ENCODE measurements at regions not wholly inside any gene's neighbourhood (a gene's known extent, or its start where the extent isn't known, plus 50 kb on each side); places are given as distances from the start of the nearest gene placed in this dataset.

DNA sequence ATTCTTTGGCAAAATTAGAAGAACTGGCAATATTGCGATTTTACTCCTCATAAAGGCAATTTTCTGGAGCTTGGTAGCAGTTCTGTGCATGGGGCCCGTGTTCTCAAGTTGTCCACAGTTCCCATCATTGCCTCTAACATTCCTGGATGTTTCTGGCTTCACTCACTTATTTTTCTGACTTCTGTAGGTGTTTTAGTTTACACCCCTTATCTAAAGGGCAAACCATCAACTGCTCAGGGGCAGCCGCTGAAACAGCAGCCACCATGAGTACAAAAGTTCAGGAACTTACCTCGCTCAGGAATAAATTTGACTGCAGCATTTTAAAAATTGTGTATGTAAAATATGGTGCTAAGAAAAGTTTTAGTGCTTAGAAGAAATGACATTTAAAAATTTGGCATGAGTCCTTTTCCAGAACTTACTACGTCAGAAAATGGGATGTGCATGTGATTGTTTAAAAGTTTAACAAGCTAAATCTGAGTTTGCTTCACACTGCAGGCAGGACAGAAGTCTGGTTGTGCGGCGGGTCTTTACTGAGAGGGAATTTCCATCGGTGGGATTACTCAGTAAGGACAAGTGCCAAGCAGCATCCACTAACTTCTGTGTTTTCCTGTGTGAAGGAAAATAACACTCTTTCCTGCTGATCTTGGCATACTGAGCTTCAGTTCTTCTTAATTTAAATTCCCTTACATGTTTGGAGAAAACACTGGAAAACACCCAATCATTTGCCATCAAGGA lies 261.7 kb downstream of the MAT2B start:
- no peaks in the 10 kb centered on the region for H3K4me1 ChIP-seq (ENCODE audit: control insufficient read depth in 2 of 2, insufficient read depth in 2 of 2, low read length in 2 of 2)
- H3K9me3 ChIP-seq (ENCODE audit: control extremely low read depth in 1 of 3, control insufficient read depth in 2 of 3, insufficient read depth in 1 of 3, low read length in 2 of 3) = no peaks in the 10 kb centered on the region
- H3K27me3 ChIP-seq (replicated peaks in 1 of 4; ENCODE audit: control extremely low read depth in 1 of 4, control insufficient read depth in 3 of 4, insufficient read depth in 4 of 4, low read length in 3 of 4) = no peaks in the 10 kb centered on the region
- no peak for DNase-seq
- Mint-ChIP-seq H3K27ac (no peak overlapping the region), H3K9me3 (ENCODE audit: insufficient read depth) (no peaks in the 10 kb centered on the region), H3K27me3 (peaks cover 5% of the 10 kb centered on the region), H3K4me1 (no peaks in the 10 kb centered on the region), H3K4me3 (no peak overlapping the region)
- no peak overlapping the region for H2AFZ ChIP-seq (ENCODE audit: insufficient read depth, low read depth, low read length, poor library complexity, severe bottlenecking)
- H3K36me3 ChIP-seq (replicated peaks in 1 of 2; ENCODE audit: control extremely low read depth in 1 of 2, control insufficient read depth in 1 of 2, extremely low read depth in 1 of 2, insufficient read depth in 2 of 2, low read length in 1 of 2) = no peaks in the 10 kb centered on the region
- H4K20me1 ChIP-seq (ENCODE audit: control insufficient read depth, insufficient read depth, low read length, poor library complexity, severe bottlenecking) = no peaks in the 10 kb centered on the region
- H3K4me2 ChIP-seq (replicated peaks; ENCODE audit: low read depth, low read length, poor library complexity, severe bottlenecking) = no peak overlapping the region
- ATAC-seq (ENCODE audit: low read depth) = no peak
- no peak overlapping the region for H3K4me3 ChIP-seq (ENCODE audit: control extremely low read depth in 1 of 5, extremely low read depth in 1 of 5, insufficient read depth in 1 of 5, low read depth in 2 of 5, low read length in 4 of 5)
- H3K27ac ChIP-seq (ENCODE audit: low read length in 2 of 2) = no peak overlapping the region
- H3K79me2 ChIP-seq (ENCODE audit: control insufficient read depth, insufficient read depth, low read length) = no peaks in the 10 kb centered on the region
- H3K9ac ChIP-seq (ENCODE audit: low read length) = no peak overlapping the region
- 84% methylated on average over 7 of the region's 8 CpGs for WGBS (ENCODE audit: insufficient coverage)
- ChIA-PET POLR2A (no interaction called here), CTCF (no interaction called here)
- no peak for TF ChIP-seq EZH2 (IDR thresholded peaks at IDR 0.05; ENCODE audit: borderline replicate concordance, insufficient read depth, low read depth, low read length, poor library complexity, severe bottlenecking)
- TF ChIP-seq, protein P1, sequence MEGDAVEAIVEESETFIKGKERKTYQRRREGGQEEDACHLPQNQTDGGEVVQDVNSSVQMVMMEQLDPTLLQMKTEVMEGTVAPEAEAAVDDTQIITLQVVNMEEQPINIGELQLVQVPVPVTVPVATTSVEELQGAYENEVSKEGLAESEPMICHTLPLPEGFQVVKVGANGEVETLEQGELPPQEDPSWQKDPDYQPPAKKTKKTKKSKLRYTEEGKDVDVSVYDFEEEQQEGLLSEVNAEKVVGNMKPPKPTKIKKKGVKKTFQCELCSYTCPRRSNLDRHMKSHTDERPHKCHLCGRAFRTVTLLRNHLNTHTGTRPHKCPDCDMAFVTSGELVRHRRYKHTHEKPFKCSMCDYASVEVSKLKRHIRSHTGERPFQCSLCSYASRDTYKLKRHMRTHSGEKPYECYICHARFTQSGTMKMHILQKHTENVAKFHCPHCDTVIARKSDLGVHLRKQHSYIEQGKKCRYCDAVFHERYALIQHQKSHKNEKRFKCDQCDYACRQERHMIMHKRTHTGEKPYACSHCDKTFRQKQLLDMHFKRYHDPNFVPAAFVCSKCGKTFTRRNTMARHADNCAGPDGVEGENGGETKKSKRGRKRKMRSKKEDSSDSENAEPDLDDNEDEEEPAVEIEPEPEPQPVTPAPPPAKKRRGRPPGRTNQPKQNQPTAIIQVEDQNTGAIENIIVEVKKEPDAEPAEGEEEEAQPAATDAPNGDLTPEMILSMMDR (IDR thresholded peaks at IDR 0.05) = no peak
- intact Hi-C loops (cut with micrococcal nuclease) = no loop called here

DNA sequence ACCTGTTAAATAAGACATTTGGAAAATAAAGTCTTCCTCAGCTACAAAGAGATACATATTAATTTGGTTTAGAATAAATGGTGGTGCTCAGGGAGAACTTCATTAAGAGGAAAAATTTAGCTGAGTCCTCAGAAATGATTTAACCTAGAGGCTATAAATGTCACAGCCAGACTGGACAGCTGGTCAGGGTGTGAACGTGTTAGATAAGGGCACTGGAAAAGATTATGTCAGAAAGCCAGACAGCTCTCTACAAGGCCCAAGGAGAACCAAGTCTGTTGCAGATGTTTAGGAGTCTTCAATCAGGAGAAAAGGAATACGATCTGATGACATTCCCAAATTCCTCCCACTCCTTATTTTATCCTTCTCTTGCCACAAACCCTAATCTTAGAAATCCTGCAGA lies 265.2 kb downstream of the MAT2B start:
- Histone ChIP-seq H4K20me1 (ENCODE audit: control insufficient read depth, insufficient read depth, low read length, poor library complexity, severe bottlenecking) (no peaks in the 10 kb centered on the region), H3K9ac (ENCODE audit: low read length) (no peak overlapping the region), H3K27ac (ENCODE audit: low read length in 2 of 2) (no peak overlapping the region), H3K9me3 (ENCODE audit: control extremely low read depth in 1 of 3, control insufficient read depth in 2 of 3, insufficient read depth in 1 of 3, low read length in 2 of 3) (no peaks in the 10 kb centered on the region), H3K4me2 (replicated peaks; ENCODE audit: low read depth, low read length, poor library complexity, severe bottlenecking) (no peak overlapping the region), H3K36me3 (replicated peaks in 1 of 2; ENCODE audit: control extremely low read depth in 1 of 2, control insufficient read depth in 1 of 2, extremely low read depth in 1 of 2, insufficient read depth in 2 of 2, low read length in 1 of 2) (no peaks in the 10 kb centered on the region), H3K27me3 (replicated peaks in 1 of 4; ENCODE audit: control extremely low read depth in 1 of 4, control insufficient read depth in 3 of 4, insufficient read depth in 4 of 4, low read length in 3 of 4) (no peaks in the 10 kb centered on the region), H2AFZ (ENCODE audit: insufficient read depth, low read depth, low read length, poor library complexity, severe bottlenecking) (no peak overlapping the region), H3K4me1 (ENCODE audit: control insufficient read depth in 2 of 2, insufficient read depth in 2 of 2, low read length in 2 of 2) (no peaks in the 10 kb centered on the region), H3K4me3 (ENCODE audit: control extremely low read depth in 1 of 5, extremely low read depth in 1 of 5, insufficient read depth in 1 of 5, low read depth in 2 of 5, low read length in 4 of 5) (no peak overlapping the region), H3K79me2 (ENCODE audit: control insufficient read depth, insufficient read depth, low read length) (no peaks in the 10 kb centered on the region)
- DNase-seq = no peak
- ChIA-PET POLR2A (no interaction called here), CTCF (no interaction called here)
- Mint-ChIP-seq H3K4me3 (no peak overlapping the region), H3K27me3 (peaks cover 4% of the 10 kb centered on the region), H3K9me3 (ENCODE audit: insufficient read depth) (no peaks in the 10 kb centered on the region), H3K4me1 (no peaks in the 10 kb centered on the region), H3K27ac (no peak overlapping the region)
- no peak for TF ChIP-seq EZH2 (IDR thresholded peaks at IDR 0.05; ENCODE audit: borderline replicate concordance, insufficient read depth, low read depth, low read length, poor library complexity, severe bottlenecking)
- TF ChIP-seq, protein P1 (IDR thresholded peaks at IDR 0.05) = no peak
- no peak for ATAC-seq (ENCODE audit: low read depth)
- intact Hi-C loops (cut with micrococcal nuclease) = no loop called here
- no CpG with 5 or more reads among the region's 2 CpGs for WGBS (ENCODE audit: insufficient coverage)
